ENCODE measurements at regions not wholly inside any gene's neighbourhood (a gene's known extent, or its start where the extent isn't known, plus 50 kb on each side); places are given as distances from the start of the nearest gene placed in this dataset.
"Not testable (repeated sequence)": the region's sequence is repeated elsewhere in the genome, so short reads cannot be mapped to it uniquely, and the experiment has no call there.

DNA sequence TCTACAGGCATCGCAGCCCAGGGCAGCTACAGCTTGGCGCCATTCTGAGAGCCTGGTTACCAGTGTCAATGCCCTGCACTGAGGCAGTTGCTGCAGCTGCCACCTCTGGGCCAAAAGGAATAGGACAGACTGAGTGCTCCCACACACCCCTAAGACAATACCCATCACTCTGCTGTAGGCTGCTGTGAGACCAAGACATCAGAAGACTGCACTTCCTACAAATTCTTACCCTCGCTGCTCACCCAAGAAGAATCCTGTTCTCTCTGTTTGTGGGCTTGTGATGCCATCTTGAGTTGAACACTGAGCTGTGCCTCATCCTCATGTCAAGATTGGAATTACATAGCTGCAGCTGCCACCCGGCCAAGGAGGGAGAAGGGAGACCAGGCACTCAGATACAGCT, 1847.0 kb upstream of the PCDH10 start:
- no peak for DNase-seq (ENCODE audit: low spot score)

DNA sequence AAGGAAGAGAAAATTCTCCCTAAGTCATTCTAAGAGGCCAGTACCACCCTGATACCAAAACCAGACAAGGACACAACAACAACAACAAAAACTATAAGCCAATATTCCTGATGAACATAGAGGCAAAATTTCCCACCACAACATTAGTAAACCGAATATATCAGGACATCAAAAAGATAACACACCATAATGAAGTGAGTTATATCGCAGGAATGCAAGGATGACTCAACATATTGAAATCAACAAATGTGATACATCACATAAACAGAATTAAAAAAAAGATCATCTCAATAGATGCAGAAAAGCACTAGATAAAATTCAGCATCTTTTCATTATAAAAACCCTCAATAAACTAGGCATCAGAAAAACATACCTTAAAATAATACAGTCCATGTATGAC, 1844.4 kb upstream of the PCDH10 start:
- no peak for DNase-seq (ENCODE audit: low spot score)

DNA sequence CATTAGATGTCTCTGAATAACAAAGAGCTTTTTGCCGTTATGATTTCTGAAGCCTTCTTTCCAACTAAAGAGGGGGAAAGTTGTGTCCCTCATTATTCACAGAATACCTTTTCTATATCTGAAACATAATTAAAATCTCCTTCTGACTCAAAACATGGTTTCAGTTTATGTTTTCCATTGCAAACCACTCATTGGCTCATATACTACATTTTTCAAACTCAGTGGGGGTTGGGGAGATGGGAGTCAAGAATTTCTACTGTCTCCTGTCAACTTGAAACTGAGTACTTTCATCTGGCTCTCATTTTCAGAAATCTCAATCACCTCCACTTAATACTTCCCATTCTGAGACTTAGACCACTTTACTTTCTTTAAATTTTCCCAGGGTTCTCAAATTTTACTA, 1839.5 kb upstream of the PCDH10 start:
- DNase-seq (ENCODE audit: low spot score), result no peak

DNA sequence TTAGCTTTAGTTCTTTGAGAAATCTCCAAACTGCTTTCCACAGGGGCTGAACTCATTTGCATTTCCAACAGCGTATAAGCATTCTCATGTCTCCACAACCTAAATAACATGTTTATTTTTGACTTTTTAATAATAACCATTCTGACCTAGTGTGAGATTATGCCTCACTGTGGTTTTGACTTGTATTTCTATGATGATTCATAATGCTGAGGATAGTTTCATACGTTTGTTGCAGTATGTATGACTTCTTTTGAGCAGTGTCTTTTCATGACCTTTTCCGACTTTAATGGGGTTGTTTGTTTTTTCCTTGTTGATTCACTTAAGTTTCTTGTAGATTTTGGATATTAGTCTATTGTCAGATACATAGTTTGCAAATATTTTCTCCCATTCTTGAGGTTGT, 1833.0 kb upstream of the PCDH10 start:
- DNase-seq (ENCODE audit: low spot score), result no peak

DNA sequence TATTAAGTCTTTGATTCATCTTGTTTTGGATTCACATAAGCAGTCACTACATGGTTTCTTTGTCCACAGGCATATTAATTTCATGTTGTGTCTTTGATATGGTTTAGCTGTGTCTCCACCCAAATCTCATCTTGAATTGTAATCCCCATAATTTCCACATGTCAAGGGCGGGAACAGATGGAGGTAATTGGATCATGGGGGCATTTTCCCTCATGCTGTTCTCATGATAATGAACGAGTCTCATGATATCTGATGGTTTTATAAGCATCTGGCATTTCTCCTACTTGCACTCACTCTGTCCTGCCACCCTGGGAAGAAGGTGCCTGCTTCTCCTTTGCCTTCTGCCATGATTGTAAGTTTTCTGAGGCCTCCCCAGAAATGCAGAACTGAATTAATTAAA, 1811.2 kb upstream of the PCDH10 start:
- DNase-seq (ENCODE audit: low spot score), result no peak

DNA sequence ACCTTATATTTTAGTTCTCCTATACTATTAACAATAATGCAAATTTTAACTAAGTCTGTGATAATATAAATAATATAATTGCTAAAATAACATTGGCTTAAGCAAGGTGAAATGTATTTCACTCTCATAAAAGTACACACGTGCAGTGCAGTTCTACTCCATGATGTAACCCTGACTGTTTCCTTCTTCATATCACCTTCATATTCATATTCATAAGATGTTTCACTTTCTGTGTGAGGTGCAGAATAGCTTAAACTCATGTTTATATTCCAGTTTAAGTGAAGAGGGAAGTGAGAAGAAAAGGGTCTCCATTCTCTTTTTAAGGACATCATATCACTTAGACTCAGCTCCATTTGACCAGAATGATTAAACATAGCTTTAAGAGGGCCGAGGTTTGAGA, 1810.0 kb upstream of the PCDH10 start:
- no peak for DNase-seq (ENCODE audit: low spot score)

DNA sequence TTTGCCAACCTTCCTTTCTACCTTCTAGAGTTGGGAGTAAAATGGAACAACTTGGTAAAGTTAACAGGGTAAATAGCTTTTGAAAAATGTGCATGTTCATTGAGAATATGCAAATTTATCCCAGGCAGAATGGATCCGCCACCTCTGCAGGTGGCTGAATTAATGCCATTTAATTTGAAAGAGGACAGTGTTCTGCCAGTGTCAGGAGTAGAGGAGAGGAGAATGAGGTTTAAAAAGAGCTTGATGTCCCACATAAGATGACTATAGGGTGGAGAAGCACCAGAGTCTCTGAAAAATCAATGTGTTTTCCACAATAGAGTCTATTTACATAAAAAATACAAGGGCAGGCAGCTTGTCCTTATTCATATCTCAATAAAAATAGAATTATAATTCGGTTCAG, 1804.3 kb upstream of the PCDH10 start:
- no peak for DNase-seq (ENCODE audit: low spot score)

DNA sequence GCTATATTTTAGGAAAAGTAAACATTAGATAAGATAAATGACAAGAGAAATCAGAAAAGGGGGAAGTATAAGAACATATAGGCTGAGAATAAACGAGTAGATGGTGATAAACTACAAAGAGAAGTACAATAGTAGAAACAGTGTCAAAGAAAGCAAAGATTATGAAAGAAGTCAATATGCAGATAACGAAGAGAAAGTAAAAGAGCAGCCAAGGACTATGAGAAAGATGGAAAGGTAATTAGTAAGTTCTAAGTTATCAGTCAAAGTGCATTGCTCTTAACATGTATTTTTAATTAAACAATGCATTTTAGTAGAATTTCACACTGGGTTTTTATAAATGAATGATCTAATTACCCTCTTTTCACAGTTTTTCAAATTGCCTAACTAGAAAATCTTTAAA, 1801.3 kb upstream of the PCDH10 start:
- DNase-seq (ENCODE audit: low spot score), result no peak

DNA sequence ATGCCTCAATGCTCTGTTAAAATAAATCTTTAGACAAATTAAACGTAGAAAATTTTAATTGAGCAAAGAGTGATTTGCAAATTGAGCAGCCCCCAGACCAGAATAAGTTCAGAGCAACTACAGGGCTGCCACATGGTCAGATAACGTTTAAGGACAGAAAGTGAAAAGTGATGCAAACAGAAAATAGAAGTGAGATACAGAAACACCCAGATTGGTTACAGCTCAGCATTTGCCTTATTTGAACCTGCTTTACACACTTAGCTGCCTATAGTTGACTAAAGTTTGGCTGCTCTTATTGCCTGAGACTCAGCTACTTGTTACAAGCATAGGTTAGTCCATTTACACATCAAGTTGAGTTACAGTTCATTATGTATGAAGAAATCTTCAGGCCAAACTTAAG, 1800.8 kb upstream of the PCDH10 start:
- DNase-seq (ENCODE audit: low spot score), result no peak

DNA sequence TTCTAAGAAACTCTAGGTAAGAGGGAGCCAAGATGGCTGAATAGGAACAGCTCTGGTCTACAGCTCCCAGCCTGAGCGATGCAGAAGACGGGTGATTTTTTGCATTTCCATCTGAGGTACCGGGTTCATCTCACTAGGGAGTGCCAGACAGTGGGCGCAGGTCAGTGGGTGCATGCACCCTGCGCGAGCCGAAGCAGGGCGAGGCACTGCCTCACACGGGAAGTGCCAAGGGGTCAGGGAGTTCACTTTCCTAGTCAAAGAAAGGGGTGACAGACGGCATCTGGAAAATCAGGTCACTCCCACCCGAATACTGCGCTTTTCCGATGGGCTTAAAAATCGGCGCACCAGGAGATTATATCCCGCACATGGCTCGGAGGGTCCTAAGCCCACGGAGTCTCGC, 1796.7 kb upstream of the PCDH10 start:
- not testable (repeated sequence) for DNase-seq (ENCODE audit: low spot score)

DNA sequence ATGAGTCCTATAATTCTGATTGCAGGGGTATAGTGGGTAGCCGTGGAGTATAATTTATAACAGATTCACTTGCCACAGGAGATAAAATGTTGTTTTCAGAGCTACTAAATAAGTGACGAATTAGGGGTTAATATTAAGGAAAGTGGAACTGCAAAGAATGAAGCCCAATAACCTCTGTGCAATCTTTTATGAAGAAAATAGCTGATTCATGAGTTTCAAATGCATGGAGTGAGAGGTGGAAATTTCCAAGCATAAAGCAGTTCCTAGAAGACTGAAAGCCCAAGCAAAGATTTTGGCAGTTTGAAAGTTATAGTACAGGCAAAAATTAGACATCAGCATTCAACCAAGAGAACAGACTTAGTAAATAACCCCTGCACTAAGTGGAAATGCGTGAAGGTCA, 1782.4 kb upstream of the PCDH10 start:
- DNase-seq (ENCODE audit: low spot score), result no peak

DNA sequence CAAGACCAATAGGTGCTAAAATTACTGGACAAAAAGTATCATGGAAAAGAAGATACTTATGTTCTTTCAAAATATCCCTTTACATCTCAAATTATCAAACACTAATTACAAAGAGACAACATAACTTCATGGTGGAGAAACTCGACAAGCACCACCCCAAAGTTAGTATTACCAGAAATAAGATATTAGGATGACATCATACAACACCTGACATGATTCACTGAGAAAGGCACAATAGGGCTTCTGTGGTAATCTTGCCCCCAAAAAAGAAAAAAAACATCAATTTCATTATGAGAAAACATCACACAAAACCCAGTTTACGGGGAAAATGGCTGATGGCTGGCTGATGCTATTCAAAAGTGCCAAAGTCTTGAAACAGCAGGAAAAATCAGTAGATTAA, 1781.7 kb upstream of the PCDH10 start:
- DNase-seq (ENCODE audit: low spot score), result no peak

DNA sequence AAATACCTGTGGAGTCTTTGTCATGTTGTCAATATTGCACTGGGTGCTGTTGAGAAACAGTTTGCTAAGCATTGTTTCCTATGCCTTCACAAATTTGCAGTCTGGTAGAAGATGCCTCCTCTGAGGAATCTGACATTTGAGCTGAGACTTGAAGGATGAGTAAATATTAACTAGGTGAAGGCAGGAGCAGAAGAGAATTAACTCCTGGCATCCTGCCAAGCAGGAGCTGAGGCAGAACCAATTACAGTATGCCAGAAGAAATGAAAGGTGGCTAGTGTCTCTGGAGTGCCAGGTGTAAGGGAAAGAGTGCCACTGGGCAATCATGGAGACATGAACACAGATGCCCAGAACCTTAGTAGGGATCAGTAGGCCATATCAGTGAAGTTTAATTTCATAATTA, 1778.2 kb upstream of the PCDH10 start:
- DNase-seq (ENCODE audit: low spot score), result no peak

DNA sequence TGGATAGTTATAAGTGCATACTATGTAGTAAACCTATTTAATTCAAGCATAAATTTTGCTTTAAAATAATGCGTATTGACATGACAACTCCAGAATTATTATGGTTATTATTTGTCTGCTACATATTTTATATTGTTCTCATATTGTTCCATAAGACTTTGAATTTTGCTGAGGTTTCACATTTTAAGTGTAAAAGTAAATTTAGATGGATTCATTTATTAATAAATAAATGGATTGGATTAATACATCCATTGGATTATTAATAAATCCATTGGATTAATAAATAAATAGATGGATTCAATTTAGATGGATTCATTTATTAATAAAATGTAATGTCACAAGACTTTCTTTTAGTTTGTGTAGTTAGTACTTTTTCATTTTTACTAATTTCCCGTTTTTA, 1768.0 kb upstream of the PCDH10 start:
- no peak for DNase-seq (ENCODE audit: low spot score)

DNA sequence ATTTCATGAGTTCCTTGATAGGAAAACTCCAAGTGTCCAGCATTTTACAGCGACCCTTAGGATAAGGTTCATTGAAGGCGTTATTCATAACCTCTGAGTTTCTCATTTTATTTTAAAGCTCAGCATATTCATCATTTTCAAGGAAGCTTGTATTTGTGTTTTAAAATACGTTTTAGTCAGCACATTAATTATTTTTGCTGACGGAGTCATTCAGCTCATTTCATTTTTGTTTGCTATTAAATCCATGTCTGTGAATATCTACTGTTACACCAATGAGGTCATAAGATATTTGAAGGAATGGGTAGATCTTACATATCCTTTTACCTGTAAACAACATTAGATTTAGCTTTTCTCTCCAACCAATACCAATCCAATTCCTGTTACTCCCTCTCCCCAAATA, 1766.3 kb upstream of the PCDH10 start:
- DNase-seq (ENCODE audit: low spot score), result no peak

DNA sequence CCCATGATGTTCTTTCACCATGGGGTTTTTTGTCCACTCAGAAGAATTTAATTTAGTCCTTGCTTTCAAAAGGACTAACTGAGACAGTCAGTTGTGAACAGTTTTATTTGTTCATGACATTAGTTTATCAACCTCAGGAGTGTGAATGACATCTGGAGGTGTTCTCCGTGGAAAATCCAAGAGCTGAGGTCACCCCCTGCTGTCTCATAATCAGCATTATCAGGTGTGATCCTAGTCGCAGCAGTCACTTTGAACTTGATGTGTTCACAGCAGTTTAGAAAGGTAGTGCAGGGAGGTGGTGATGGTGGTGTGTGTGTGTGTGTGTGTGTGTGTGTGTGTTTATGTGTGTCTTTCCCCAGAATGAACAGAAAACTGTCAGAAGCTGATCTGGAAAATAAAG, 1760.8 kb upstream of the PCDH10 start:
- no peak for DNase-seq (ENCODE audit: low spot score)

DNA sequence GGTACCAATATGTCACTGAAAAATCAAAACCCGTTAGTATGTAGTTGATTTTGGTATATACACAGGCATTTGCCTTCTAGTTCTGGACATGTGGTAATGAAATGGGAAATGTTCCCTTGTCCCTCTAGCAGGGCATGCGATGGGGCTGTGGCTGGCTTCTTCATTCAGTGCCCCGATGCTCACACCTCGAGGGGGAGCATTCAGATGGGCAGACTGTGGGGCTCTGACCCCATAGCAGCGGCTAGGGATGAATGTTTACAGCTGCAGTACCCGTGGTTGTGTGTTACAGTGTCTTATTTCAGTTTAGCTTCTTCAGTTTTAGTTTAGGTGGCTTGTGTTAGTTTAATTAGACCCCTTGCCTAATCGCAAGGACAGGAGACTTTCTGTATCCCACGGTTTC, 1741.0 kb upstream of the PCDH10 start:
- no peak for DNase-seq (ENCODE audit: low spot score)

DNA sequence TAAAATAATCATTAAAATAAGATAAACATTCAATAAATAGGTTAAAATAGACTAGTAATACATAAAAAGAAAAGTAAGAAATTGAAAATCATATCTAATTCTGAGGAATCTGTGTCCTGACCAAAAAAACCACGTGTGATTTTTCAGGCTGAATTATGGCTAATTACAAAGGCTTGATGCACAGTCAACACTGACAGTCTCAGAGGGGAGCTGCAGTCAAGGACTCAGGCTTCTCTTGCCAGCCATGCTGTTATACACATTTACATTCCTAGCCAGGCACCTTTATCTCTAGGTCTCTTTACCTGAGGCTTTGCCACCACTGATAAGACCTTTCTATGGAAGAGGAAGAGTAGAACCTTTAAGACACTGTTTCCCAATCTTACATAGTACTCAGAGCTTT, 1737.7 kb upstream of the PCDH10 start:
- no peak for DNase-seq (ENCODE audit: low spot score)

DNA sequence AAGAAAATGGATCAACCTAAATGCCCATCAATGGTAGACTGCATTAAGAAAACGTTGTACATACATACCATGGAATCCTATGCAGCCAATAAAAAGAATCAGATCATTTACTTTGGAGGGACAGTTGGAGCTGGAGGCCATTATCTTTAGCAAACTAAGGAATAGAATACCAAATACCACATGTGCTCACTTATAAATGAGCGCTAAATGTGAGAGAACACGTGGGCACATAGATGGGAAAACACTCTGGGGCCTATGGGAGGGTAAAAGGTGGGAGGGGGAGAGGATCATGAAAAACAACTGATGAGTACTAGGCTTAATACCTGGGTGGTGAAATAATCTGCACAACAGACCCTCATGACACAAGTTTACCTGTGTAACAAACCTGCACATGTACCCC, 1729.9 kb upstream of the PCDH10 start:
- DNase-seq (ENCODE audit: low spot score), result no peak

DNA sequence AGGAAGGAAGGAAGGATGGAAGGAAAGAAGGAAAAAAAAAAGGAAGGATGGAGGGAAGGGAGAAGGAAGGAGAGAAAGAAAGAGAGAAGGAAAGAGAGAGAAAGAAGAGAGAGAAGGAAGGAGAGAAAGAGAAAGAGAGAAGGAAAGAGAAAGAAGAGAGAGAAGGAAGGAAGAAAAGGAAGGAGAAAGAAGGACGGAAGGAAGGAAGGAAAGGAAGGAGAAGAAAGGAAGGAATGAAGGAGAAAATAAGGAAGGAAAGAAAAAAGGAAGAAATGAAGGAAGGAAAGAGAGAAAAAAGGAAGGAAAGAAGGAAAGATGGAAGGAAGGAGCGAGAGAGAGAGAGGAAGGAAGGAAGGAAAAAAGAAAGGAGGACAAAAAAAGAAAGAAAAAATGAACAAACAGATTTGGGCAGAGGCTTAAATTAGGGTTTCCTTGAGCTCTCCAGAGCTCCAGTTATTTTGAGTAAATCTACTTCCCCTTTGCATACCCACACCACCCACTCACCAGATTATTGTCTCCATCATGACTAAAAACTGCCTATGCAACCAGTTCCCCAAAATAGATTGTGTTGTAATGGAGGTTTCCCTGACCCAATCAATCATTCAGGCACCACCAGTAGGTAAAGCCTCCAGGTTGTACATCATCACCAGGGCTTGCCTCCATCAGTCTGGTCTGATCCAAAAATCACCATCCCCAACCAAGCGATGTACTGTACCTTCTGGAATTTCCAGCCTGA, 1722.9 kb upstream of the PCDH10 start:
- no peak for DNase-seq (ENCODE audit: low spot score)

DNA sequence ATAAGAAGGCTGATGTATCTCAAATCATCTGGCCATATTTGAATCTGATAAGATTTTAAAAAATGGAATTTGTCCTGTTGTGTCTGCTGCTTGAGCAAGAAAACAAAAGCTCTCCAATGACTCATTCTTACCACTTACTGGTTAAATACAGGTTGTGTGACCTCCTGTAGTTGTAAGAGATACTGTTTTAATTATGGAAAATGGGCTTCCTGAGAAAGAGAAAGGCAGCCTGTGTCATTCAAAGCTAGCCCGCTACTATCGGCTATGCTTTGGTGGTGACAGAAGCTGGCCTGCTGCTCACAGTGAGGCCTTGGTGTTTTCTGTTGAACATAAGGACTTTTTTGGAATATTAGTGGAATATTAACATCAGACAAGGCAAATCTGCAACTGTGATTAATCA, 1722.1 kb upstream of the PCDH10 start:
- no peak for DNase-seq (ENCODE audit: low spot score)

DNA sequence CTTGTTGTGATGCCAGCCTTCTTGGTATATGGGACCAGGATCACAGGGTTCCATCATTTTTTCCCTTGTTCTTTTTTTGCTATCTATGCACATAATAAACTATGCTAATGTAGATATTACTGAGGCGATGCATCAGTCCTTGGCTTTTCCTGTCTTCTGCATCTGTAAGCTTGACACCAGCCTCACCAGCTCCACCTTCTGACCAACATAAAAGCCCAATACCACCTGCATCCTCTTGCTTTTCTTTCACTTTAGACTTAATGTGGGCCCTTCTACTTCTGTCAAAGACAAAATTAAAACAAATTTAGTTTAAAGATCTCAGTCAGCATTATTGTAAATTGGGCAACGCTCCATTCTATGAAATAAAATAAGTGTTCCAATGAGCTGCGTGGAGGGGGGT, 1718.8 kb upstream of the PCDH10 start:
- DNase-seq (ENCODE audit: low spot score), result no peak

DNA sequence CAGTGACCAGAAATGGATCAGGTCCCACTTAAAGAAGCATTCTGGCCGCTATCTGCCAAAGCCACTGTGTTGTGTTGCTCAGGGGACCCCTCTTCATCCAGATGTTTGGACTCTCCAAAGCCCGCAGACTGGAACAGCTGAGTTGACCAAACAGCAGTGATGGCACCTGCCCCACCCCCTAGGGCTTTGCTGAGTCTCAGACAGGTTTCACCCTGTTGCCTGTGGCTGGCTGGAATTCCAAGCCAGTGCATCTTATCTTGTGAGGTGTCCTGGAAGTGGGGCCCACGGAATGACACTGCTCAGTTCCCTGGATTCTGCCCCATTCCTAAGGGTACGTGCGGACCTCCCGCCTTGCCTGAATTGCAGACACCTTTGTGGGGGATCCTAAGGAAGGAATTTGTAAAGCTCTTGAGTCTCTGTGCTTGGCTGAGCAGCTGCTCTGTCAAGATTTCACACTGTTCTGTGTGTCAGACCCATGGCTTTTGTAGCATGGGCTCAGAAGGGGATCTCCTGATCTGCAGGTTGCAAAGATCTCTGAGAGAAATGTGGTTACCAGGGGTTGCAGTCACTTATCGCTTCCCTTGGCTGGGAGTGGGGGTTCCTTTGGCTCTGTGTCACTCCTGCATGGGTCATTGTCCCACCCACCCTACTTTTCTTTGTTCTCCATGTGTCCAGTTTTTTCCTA, 1707.9 kb upstream of the PCDH10 start:
- no peak for DNase-seq (ENCODE audit: low spot score)

DNA sequence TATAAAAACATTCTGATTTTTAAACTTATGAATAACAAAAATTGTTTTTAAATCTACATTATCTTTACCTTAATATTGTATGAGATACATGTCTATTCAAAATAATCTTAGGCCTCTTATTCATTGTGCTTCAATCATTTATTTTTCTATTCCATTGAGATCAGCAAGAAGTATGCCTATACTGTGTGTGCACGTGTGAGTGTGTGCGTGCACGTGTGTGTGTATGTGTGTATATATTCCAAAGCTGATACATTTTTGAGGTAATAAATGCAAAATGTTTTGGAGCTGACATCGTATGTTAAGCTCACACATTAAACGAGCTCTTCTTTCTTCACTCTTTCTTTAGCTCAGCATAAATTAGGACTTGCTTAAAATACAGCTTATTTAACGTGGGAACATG, 1701.2 kb upstream of the PCDH10 start:
- DNase-seq (ENCODE audit: low spot score), result no peak

Data from umbilical cord (tissue), 1 donor.